Trophoblast cell (in vitro differentiated cells and primary cell): ENCODE measurements at regions not wholly inside any gene's neighbourhood (a gene's known extent, or its start where the extent isn't known, plus 50 kb on each side); places are given as distances from the start of the nearest gene placed in this dataset.

Source experiments
- DNase-seq, 2 donors: peaks; one replicate each; pipeline ENCODE4 v3.0.0-alpha.2; 2016
- H2AFZ ChIP-seq: 2 replicates; pipeline ENCODE4 v1.6.1; 2013; ENCODE audit warnings: low read length, moderate library complexity, mild to moderate bottlenecking; ENCODE audit not compliant: insufficient read depth, poor library complexity
- H2AK5ac ChIP-seq: 2 replicates; pipeline ENCODE4 v1.6.1; 2013; ENCODE audit warnings: mild to moderate bottlenecking, low read length
- H2BK120ac ChIP-seq: 2 replicates; pipeline ENCODE4 v1.6.1; 2013; ENCODE audit warnings: low read length, mild to moderate bottlenecking, moderate library complexity; ENCODE audit not compliant: insufficient read depth, poor library complexity
- H2BK12ac ChIP-seq: 2 replicates; pipeline ENCODE4 v1.6.1; 2013; ENCODE audit warnings: mild to moderate bottlenecking, low read length, moderate library complexity
- H2BK5ac ChIP-seq: 2 replicates; pipeline ENCODE4 v1.6.1; 2013; ENCODE audit warnings: low read length, low read depth, moderate library complexity, mild to moderate bottlenecking; ENCODE audit not compliant: poor library complexity
- H3K14ac ChIP-seq: 2 replicates; pipeline ENCODE4 v1.6.1; 2013; ENCODE audit warnings: mild to moderate bottlenecking, low read length
- H3K18ac ChIP-seq: 2 replicates; pipeline ENCODE4 v1.6.1; 2013; ENCODE audit warnings: mild to moderate bottlenecking, low read length
- H3K23ac ChIP-seq: 2 replicates; pipeline ENCODE4 v1.6.1; 2013; ENCODE audit warnings: low read length
- H3K27ac ChIP-seq: 2 replicates; pipeline ENCODE4 v1.5.1; 2013; ENCODE audit warnings: low read depth, mild to moderate bottlenecking, inconsistent platforms, low read length, moderate library complexity
- H3K27me3 ChIP-seq: 2 replicates; pipeline ENCODE4 v1.6.1; 2013; ENCODE audit warnings: inconsistent platforms, mild to moderate bottlenecking, low read length, moderate library complexity; ENCODE audit not compliant: insufficient read depth
- H3K36me3 ChIP-seq, 2 experiments: 1 replicate in 1 of 2; 2 replicates in 1 of 2; pipeline ENCODE4 v1.6.1; 2013; ENCODE audit warnings: low read length in 2 of 2, mild to moderate bottlenecking in 2 of 2, moderate library complexity in 1 of 2; ENCODE audit not compliant: insufficient read depth in 2 of 2, control insufficient read depth in 1 of 2
- H3K4ac ChIP-seq: 2 replicates; pipeline ENCODE4 v1.6.1; 2013; ENCODE audit warnings: low read depth, mild to moderate bottlenecking, low read length, moderate library complexity
- H3K4me1 ChIP-seq, 2 experiments: 1 replicate in 1 of 2; 2 replicates in 1 of 2; pipeline ENCODE4 v1.6.1; 2013; ENCODE audit warnings: low read length in 2 of 2, mild to moderate bottlenecking in 2 of 2, moderate library complexity in 1 of 2; ENCODE audit not compliant: insufficient read depth in 2 of 2, control insufficient read depth in 1 of 2
- H3K4me2 ChIP-seq: 2 replicates; pipeline ENCODE4 v1.6.1; 2013; ENCODE audit warnings: inconsistent platforms, mild to moderate bottlenecking, low read length, moderate library complexity
- H3K4me3 ChIP-seq: 2 replicates; pipeline ENCODE4 v1.5.1; 2013; ENCODE audit warnings: mild to moderate bottlenecking, low read depth, low read length, inconsistent platforms
- H3K79me1 ChIP-seq: one replicate; pipeline ENCODE4 v1.6.1; 2013; ENCODE audit warnings: low read length
- H3K79me2 ChIP-seq: 2 replicates; pipeline ENCODE4 v1.6.1; 2013; ENCODE audit warnings: low read length, mild to moderate bottlenecking; ENCODE audit not compliant: control insufficient read depth, insufficient read depth, poor library complexity
- H3K9ac ChIP-seq: 2 replicates; pipeline ENCODE4 v1.6.1; 2013; ENCODE audit warnings: mild to moderate bottlenecking, low read length
- H3K9me3 ChIP-seq: 2 replicates; pipeline ENCODE4 v1.6.1; 2013; ENCODE audit warnings: low read depth, mild to moderate bottlenecking, control low read depth, inconsistent platforms, low read length; ENCODE audit not compliant: insufficient read depth
- H4K12ac ChIP-seq: 2 replicates; pipeline ENCODE4 v1.6.1; 2013; ENCODE audit warnings: low read depth, mild to moderate bottlenecking, low read length, moderate library complexity
- H4K8ac ChIP-seq: 2 replicates; pipeline ENCODE4 v1.6.1; 2013; ENCODE audit warnings: low read depth, mild to moderate bottlenecking, low read length, moderate library complexity
- H4K91ac ChIP-seq: one replicate; pipeline ENCODE4 v1.6.1; 2013; ENCODE audit warnings: low read depth, mild to moderate bottlenecking, low read length, moderate library complexity
- WGBS: extraction: QIAGEN DNeasy Blood & Tissue Kit; methylation state at CpG from one replicate; pipeline ENCODE4 v1.1.7; 2013; ENCODE audit warnings: missing lambda C conversion rate; ENCODE audit not compliant: insufficient read length, insufficient coverage; ENCODE audit errors: extremely low coverage; 5-methylcytosine and 5-hydroxymethylcytosine counted together

GRCh38 chr2:145736871-145737270 is 1217.0 kb upstream of the ZEB2 start:
- DNase-seq, result no peak
- Histone ChIP-seq H3K4me1 (no peaks in the 10 kb centered on the region), H3K9me3 (no peaks in the 10 kb centered on the region), H3K4me3 (no peak overlapping the region), H3K4ac (no peak overlapping the region), H3K18ac (no peak overlapping the region), H4K8ac (no peak overlapping the region), H2AK5ac (no peak overlapping the region), H3K4me2 (no peak overlapping the region), H3K23ac (no peak overlapping the region), H2BK120ac (no peak overlapping the region), H2AFZ (no peak overlapping the region), H3K79me2 (no peaks in the 10 kb centered on the region), H3K9ac (no peak overlapping the region), H3K36me3 (no peaks in the 10 kb centered on the region), H3K27me3 (no peaks in the 10 kb centered on the region), H2BK5ac (no peak overlapping the region), H3K14ac (no peak overlapping the region), H4K91ac (no peak overlapping the region), H3K79me1 (no peaks in the 10 kb centered on the region), H4K12ac (no peak overlapping the region), H3K27ac (no peak overlapping the region), H2BK12ac (no peak overlapping the region)
- no CpG with 5 or more reads among the region's 1 CpG for WGBS

- Histone ChIP-seq H3K23ac (no peak overlapping the region), H3K9me3 (no peaks in the 10 kb centered on the region), H2BK12ac (no peak overlapping the region), H3K9ac (no peak overlapping the region), H2BK120ac (no peak overlapping the region), H3K4me3 (no peak overlapping the region), H3K4me2 (no peak overlapping the region), H3K27ac (no peak overlapping the region), H3K79me1 (no peaks in the 10 kb centered on the region), H3K14ac (no peak overlapping the region), H3K79me2 (no peaks in the 10 kb centered on the region), H4K12ac (no peak overlapping the region), H4K91ac (no peak overlapping the region), H2AFZ (no peak overlapping the region), H2AK5ac (no peak overlapping the region), H3K4me1 (peaks cover 7 to 9% of the 10 kb centered on the region in 2 experiments), H4K8ac (no peak overlapping the region), H2BK5ac (no peak overlapping the region), H3K18ac (no peak overlapping the region), H3K4ac (no peak overlapping the region), H3K36me3 (no peaks in the 10 kb centered on the region), H3K27me3 (no peaks in the 10 kb centered on the region)
- no CpG with 5 or more reads among the region's 4 CpGs for WGBS
- DNase-seq, result no peak
Observed at GRCh38 chr2:145731467-145731866, 1211.5 kb upstream of the ZEB2 start.

GRCh38 chr2:145729993-145730770 is 1210.3 kb upstream of the ZEB2 start:
- Histone ChIP-seq H3K27ac (no peak overlapping the region), H3K79me1 (no peaks in the 10 kb centered on the region), H3K79me2 (no peaks in the 10 kb centered on the region), H3K4me1 (peaks cover 7 to 9% of the 10 kb centered on the region in 2 experiments), H3K4me2 (no peak overlapping the region), H4K8ac (no peak overlapping the region), H4K91ac (no peak overlapping the region), H2BK12ac (no peak overlapping the region), H2BK120ac (no peak overlapping the region), H3K36me3 (no peaks in the 10 kb centered on the region), H3K9ac (no peak overlapping the region), H4K12ac (no peak overlapping the region), H3K4ac (no peak overlapping the region), H2BK5ac (no peak overlapping the region), H3K27me3 (no peaks in the 10 kb centered on the region), H2AK5ac (no peak overlapping the region), H3K23ac (no peak overlapping the region), H3K18ac (no peak overlapping the region), H2AFZ (no peak overlapping the region), H3K4me3 (no peak overlapping the region), H3K9me3 (no peaks in the 10 kb centered on the region), H3K14ac (no peak overlapping the region)
- DNase-seq, result no peak
- WGBS, result no CpG with 5 or more reads among the region's 5 CpGs

GRCh38 chr2:145729481-145729880 is 1209.6 kb upstream of the ZEB2 start:
- no peaks in the 10 kb centered on the region for H3K27me3 ChIP-seq
- no peaks in the 10 kb centered on the region for H3K79me1 ChIP-seq
- H2BK12ac ChIP-seq, result no peak overlapping the region
- no peak for DNase-seq
- no peaks in the 10 kb centered on the region for H3K79me2 ChIP-seq
- no peak overlapping the region for H3K4ac ChIP-seq
- H3K9me3 ChIP-seq, result no peaks in the 10 kb centered on the region
- no peak overlapping the region for H3K14ac ChIP-seq
- no CpG with 5 or more reads among the region's 5 CpGs for WGBS
- peaks cover 7 to 9% of the 10 kb centered on the region in 2 experiments for H3K4me1 ChIP-seq
- no peak overlapping the region for H2AK5ac ChIP-seq
- H4K8ac ChIP-seq, result no peak overlapping the region
- H2BK5ac ChIP-seq, result no peak overlapping the region
- H4K91ac ChIP-seq, result no peak overlapping the region
- no peak overlapping the region for H3K23ac ChIP-seq
- no peak overlapping the region for H3K4me2 ChIP-seq
- no peak overlapping the region for H2AFZ ChIP-seq
- H3K18ac ChIP-seq, result no peak overlapping the region
- no peak overlapping the region for H4K12ac ChIP-seq
- H3K4me3 ChIP-seq, result no peak overlapping the region
- H2BK120ac ChIP-seq, result no peak overlapping the region
- no peak overlapping the region for H3K9ac ChIP-seq
- H3K36me3 ChIP-seq, result no peaks in the 10 kb centered on the region
- H3K27ac ChIP-seq, result no peak overlapping the region
